ENCODE measurements at regions not wholly inside any gene's neighbourhood (a gene's known extent, or its start where the extent isn't known, plus 50 kb on each side); places are given as distances from the start of the nearest gene placed in this dataset.

- TF ChIP-seq, protein P1, sequence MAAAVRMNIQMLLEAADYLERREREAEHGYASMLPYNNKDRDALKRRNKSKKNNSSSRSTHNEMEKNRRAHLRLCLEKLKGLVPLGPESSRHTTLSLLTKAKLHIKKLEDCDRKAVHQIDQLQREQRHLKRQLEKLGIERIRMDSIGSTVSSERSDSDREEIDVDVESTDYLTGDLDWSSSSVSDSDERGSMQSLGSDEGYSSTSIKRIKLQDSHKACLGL (CRISPR knock-in tag; IDR thresholded peaks at IDR 0.05), result no peak
Measured at GRCh38 chr20:7108929-7109328, 341.4 kb downstream of the BMP2 start (continued).

GRCh38 chr20:7113577-7114466 lies 346.3 kb downstream of the BMP2 start:
- no peaks in the 10 kb centered on the region for H3K79me2 ChIP-seq (ENCODE audit: insufficient read depth, low read length)
- peak; percentile 100 for ATAC-seq
- no peaks in the 10 kb centered on the region for H4K20me1 ChIP-seq (ENCODE audit: insufficient read depth, low read length)
- no peak overlapping the region for H3K4me2 ChIP-seq (ENCODE audit: low read depth, low read length)
- H3K27me3 ChIP-seq (ENCODE audit: control insufficient read depth in 1 of 2, insufficient read depth in 2 of 2, low read length in 2 of 2), result no peaks in the 10 kb centered on the region; a peak in 1 of 5 replicates
- 9% methylated on average over 14 of the region's 14 CpGs for WGBS (ENCODE audit: low lambda C conversion rate)
- in situ Hi-C loops (cut with HindIII; ENCODE audit: extremely low pct_ligation_motif_present, low pct_unique_long_range_greater_than_20kb), result loop anchor here (5.0 to 10.0 kb wide), 2 partner anchors 261 to 743 kb away; no protein-coding TSS in a partner anchor
- CTCF ChIA-PET (ENCODE audit: low intra/inter-chr PET ratio, low total read pairs), result interaction anchor here (1.2 to 2.5 kb wide), 5 partner anchors 47 to 746 kb away, joined by 3 to 14 read pairs (median 10); no protein-coding TSS in a partner anchor
- peak; percentile 49 for DNase-seq (ENCODE audit: low spot score)
- no peak overlapping the region for H3K4me3 ChIP-seq (replicated peaks in 1 of 3; ENCODE audit: insufficient read depth in 1 of 3, low read depth in 2 of 3, low read length in 3 of 3)
- peak; percentile 56 for FAIRE-seq
- BruUV-seq (replicated peaks), result no TSS peak
- H3K36me3 ChIP-seq (replicated peaks in 1 of 2; ENCODE audit: control insufficient read depth in 1 of 2, insufficient read depth in 2 of 2, low read length in 2 of 2), result no peaks in the 10 kb centered on the region
- no peak overlapping the region for H3K27ac ChIP-seq (ENCODE audit: extremely low read length, insufficient read depth, low read length)
- POLR2A ChIA-PET, result no interaction called here
- H3K4me1 ChIP-seq (ENCODE audit: insufficient read depth, low read length), result no peaks in the 10 kb centered on the region
- H3K9ac ChIP-seq (ENCODE audit: insufficient read depth, low read depth, low read length), result no peak overlapping the region
- H2AFZ ChIP-seq (ENCODE audit: low read length), result no peak overlapping the region
- intact Hi-C loops (cut with micrococcal nuclease; ENCODE audit: unreplicated experiment), result loop anchor here (2.0 to 10.0 kb wide), 7 partner anchors 47 to 1611 kb away; no protein-coding TSS in a partner anchor
- H3K9me3 ChIP-seq (ENCODE audit: low read length), result no peaks in the 10 kb centered on the region
- TF ChIP-seq, protein P2, sequence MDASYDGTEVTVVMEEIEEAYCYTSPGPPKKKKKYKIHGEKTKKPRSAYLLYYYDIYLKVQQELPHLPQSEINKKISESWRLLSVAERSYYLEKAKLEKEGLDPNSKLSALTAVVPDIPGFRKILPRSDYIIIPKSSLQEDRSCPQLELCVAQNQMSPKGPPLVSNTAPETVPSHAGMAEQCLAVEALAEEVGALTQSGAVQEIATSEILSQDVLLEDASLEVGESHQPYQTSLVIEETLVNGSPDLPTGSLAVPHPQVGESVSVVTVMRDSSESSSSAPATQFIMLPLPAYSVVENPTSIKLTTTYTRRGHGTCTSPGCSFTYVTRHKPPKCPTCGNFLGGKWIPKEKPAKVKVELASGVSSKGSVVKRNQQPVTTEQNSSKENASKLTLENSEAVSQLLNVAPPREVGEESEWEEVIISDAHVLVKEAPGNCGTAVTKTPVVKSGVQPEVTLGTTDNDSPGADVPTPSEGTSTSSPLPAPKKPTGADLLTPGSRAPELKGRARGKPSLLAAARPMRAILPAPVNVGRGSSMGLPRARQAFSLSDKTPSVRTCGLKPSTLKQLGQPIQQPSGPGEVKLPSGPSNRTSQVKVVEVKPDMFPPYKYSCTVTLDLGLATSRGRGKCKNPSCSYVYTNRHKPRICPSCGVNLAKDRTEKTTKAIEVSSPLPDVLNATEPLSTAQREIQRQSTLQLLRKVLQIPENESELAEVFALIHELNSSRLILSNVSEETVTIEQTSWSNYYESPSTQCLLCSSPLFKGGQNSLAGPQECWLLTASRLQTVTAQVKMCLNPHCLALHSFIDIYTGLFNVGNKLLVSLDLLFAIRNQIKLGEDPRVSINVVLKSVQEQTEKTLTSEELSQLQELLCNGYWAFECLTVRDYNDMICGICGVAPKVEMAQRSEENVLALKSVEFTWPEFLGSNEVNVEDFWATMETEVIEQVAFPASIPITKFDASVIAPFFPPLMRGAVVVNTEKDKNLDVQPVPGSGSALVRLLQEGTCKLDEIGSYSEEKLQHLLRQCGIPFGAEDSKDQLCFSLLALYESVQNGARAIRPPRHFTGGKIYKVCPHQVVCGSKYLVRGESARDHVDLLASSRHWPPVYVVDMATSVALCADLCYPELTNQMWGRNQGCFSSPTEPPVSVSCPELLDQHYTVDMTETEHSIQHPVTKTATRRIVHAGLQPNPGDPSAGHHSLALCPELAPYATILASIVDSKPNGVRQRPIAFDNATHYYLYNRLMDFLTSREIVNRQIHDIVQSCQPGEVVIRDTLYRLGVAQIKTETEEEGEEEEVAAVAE (CRISPR knock-in tag; IDR thresholded peaks at IDR 0.05; ENCODE audit: borderline replicate concordance), result no peak
- no peak for TF ChIP-seq ZMAT5 (CRISPR knock-in tag; IDR thresholded peaks at IDR 0.05; ENCODE audit: borderline replicate concordance, low read depth)
- peak; percentile 32; the same call in 1 of the 2 replicates for TF ChIP-seq FOXA3 (CRISPR knock-in tag; IDR thresholded peaks at IDR 0.05)
- TF ChIP-seq FOXA1 (IDR thresholded peaks at IDR 0.05), result no peak
- peak; percentile 69 for TF ChIP-seq FOXA1 (CRISPR knock-in tag; IDR thresholded peaks at IDR 0.05)
- no peak for TF ChIP-seq ZNF136 (CRISPR knock-in tag; IDR thresholded peaks at IDR 0.05; ENCODE audit: low read depth)
- TF ChIP-seq, protein P3, sequence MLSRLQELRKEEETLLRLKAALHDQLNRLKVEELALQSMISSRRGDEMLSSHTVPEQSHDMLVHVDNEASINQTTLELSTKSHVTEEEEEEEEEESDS (CRISPR knock-in tag; IDR thresholded peaks at IDR 0.05; ENCODE audit: borderline replicate concordance), result no peak
- no peak for TF ChIP-seq ATF7-NPFF (CRISPR knock-in tag; IDR thresholded peaks at IDR 0.05; ENCODE audit: low read depth)
- TF ChIP-seq, protein P4, sequence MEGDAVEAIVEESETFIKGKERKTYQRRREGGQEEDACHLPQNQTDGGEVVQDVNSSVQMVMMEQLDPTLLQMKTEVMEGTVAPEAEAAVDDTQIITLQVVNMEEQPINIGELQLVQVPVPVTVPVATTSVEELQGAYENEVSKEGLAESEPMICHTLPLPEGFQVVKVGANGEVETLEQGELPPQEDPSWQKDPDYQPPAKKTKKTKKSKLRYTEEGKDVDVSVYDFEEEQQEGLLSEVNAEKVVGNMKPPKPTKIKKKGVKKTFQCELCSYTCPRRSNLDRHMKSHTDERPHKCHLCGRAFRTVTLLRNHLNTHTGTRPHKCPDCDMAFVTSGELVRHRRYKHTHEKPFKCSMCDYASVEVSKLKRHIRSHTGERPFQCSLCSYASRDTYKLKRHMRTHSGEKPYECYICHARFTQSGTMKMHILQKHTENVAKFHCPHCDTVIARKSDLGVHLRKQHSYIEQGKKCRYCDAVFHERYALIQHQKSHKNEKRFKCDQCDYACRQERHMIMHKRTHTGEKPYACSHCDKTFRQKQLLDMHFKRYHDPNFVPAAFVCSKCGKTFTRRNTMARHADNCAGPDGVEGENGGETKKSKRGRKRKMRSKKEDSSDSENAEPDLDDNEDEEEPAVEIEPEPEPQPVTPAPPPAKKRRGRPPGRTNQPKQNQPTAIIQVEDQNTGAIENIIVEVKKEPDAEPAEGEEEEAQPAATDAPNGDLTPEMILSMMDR (CRISPR knock-in tag; IDR thresholded peaks at IDR 0.05), result peak; percentile 84
- TF ChIP-seq TGIF2 (CRISPR knock-in tag; IDR thresholded peaks at IDR 0.05), result 0 out of 2 replicates have a peak, but pooled peaks have one; percentile 18
- TF ChIP-seq, protein P5, sequence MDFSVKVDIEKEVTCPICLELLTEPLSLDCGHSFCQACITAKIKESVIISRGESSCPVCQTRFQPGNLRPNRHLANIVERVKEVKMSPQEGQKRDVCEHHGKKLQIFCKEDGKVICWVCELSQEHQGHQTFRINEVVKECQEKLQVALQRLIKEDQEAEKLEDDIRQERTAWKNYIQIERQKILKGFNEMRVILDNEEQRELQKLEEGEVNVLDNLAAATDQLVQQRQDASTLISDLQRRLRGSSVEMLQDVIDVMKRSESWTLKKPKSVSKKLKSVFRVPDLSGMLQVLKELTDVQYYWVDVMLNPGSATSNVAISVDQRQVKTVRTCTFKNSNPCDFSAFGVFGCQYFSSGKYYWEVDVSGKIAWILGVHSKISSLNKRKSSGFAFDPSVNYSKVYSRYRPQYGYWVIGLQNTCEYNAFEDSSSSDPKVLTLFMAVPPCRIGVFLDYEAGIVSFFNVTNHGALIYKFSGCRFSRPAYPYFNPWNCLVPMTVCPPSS (IDR thresholded peaks at IDR 0.05), result no peak
